BLaER1 treated with 17β-estradiol and CSF1 and Interleukin-3, amounts not matched to agents 10 nM and 100 nM (cell line): ENCODE measurements at regions not wholly inside any gene's neighbourhood (a gene's known extent, or its start where the extent isn't known, plus 50 kb on each side); places are given as distances from the start of the nearest gene placed in this dataset.

Experiments used
- H3K27ac ChIP-seq, 11 experiments: shearing (Covaris generic); formaldehyde crosslinking; 2 replicates each; pipeline ENCODE4 v1.8.1; 2022
- H3K27me3 ChIP-seq, 11 experiments: shearing (Covaris generic); formaldehyde crosslinking; 2 replicates each; pipeline ENCODE4 v1.8.1; 2022
- H3K36me3 ChIP-seq, 11 experiments: shearing (Covaris generic); formaldehyde crosslinking; 2 replicates each; pipeline ENCODE4 v1.8.1; 2022
- H3K4me1 ChIP-seq, 10 experiments: shearing (Covaris generic); formaldehyde crosslinking; 2 replicates each; pipeline ENCODE4 v1.8.1; 2022
- H3K4me2 ChIP-seq, 11 experiments: shearing (Covaris generic); formaldehyde crosslinking; 2 replicates each; pipeline ENCODE4 v1.8.1; 2022
- H3K4me3 ChIP-seq, 10 experiments: shearing (Covaris generic); formaldehyde crosslinking; 2 replicates each; pipeline ENCODE4 v1.8.1; 2022
- H3K9ac ChIP-seq, 11 experiments: shearing (Covaris generic); formaldehyde crosslinking; 2 replicates each; pipeline ENCODE4 v1.8.1; 2022
- H3K9me3 ChIP-seq, 11 experiments: shearing (Covaris generic); formaldehyde crosslinking; replicated peaks in 1 of 11; 2 replicates each; pipeline ENCODE4 v1.8.1; 2022
- H4K20me1 ChIP-seq, 11 experiments: shearing (Covaris generic); formaldehyde crosslinking; 2 replicates each; pipeline ENCODE4 v1.8.1; 2022
- Cebpa-rat ChIP-seq, 11 experiments: shearing (Covaris generic); IDR thresholded peaks; 2 replicates each; pipeline ENCODE4 v1.8.1; 2022

- Histone ChIP-seq H3K4me2 (no peak overlapping the region; a peak in 1 of 22 replicates), H3K27me3 (peaks cover 33 to 68% (median 54%) of the 10 kb centered on the region in 11 experiments), H3K36me3 (no peaks in the 10 kb centered on the region), H3K9me3 (no peaks in the 10 kb centered on the region), H3K4me1 (peaks cover 0 to 10% (median under 1%) of the 10 kb centered on the region in 10 experiments; a peak in 6 of 20 replicates), H3K9ac (no peak overlapping the region), H3K4me3 (no peak overlapping the region), H4K20me1 (peaks cover 0 to 3% (median 0%) of the 10 kb centered on the region in 11 experiments; a peak in 2 of 22 replicates), H3K27ac (no peak overlapping the region)
- no peak for TF ChIP-seq Cebpa-rat (IDR thresholded peaks at IDR 0.05)
These were observed 105.7 kb upstream of the CXorf66 start for GRCh38 chrX:140071037-140071436.

GRCh38 chrX:140065961-140066662 is 100.8 kb upstream of the CXorf66 start:
- TF ChIP-seq Cebpa-rat (IDR thresholded peaks at IDR 0.05), result no peak
- H3K4me1 ChIP-seq, result peaks cover 0 to 40% (median 9%) of the 10 kb centered on the region in 10 experiments; a peak in 10 of 20 replicates
- H3K36me3 ChIP-seq, result no peaks in the 10 kb centered on the region
- peaks cover 0 to 3% (median 0%) of the 10 kb centered on the region in 11 experiments; a peak in 1 of 22 replicates for H4K20me1 ChIP-seq
- H3K4me2 ChIP-seq, result peak overlapping the region in 6 of 11 experiments; percentile 13 to 70 (median 47); a peak in 10 of 22 replicates
- peak overlapping the region in 6 of 11 experiments; percentile 46 to 87 (median 78); a peak in 12 of 22 replicates for H3K27ac ChIP-seq
- peak overlapping the region in 5 of 11 experiments; percentile 9 to 57 (median 46); a peak in 5 of 22 replicates for H3K9ac ChIP-seq
- peaks cover 49 to 96% (median 92%) of the 10 kb centered on the region in 11 experiments for H3K27me3 ChIP-seq
- H3K9me3 ChIP-seq, result no peaks in the 10 kb centered on the region
- no peak overlapping the region for H3K4me3 ChIP-seq

- Histone ChIP-seq H3K4me3 (no peak overlapping the region), H3K4me1 (peaks cover 0 to 43% (median 9%) of the 10 kb centered on the region in 10 experiments; a peak in 10 of 20 replicates), H3K4me2 (peak overlapping the region in 5 of 11 experiments; percentile 13 to 70 (median 52); a peak in 9 of 22 replicates), H3K36me3 (no peaks in the 10 kb centered on the region), H4K20me1 (peaks cover 0 to 2% (median 0%) of the 10 kb centered on the region in 11 experiments; a peak in 1 of 22 replicates), H3K9ac (peak overlapping the region in 1 of 11 experiments; percentile 57; a peak in 1 of 22 replicates), H3K27me3 (peaks cover 49 to 96% (median 89%) of the 10 kb centered on the region in 11 experiments), H3K9me3 (no peaks in the 10 kb centered on the region), H3K27ac (peak overlapping the region in 4 of 11 experiments; percentile 77 to 87 (median 79); a peak in 7 of 22 replicates)
- no peak for TF ChIP-seq Cebpa-rat (IDR thresholded peaks at IDR 0.05)
These were observed 99.7 kb upstream of the CXorf66 start for GRCh38 chrX:140064993-140065392.

- no peak for TF ChIP-seq Cebpa-rat (IDR thresholded peaks at IDR 0.05)
- Histone ChIP-seq H3K27ac (no peak overlapping the region), H3K4me3 (no peak overlapping the region), H3K4me2 (peak overlapping the region in 2 of 11 experiments; percentile 23 to 56; a peak in 3 of 22 replicates), H4K20me1 (no peaks in the 10 kb centered on the region; a peak in 1 of 22 replicates), H3K4me1 (peaks cover 0 to 11% (median 0%) of the 10 kb centered on the region in 10 experiments; a peak in 2 of 20 replicates), H3K9me3 (no peaks in the 10 kb centered on the region), H3K27me3 (peaks cover 41 to 93% (median 83%) of the 10 kb centered on the region in 11 experiments), H3K9ac (no peak overlapping the region), H3K36me3 (no peaks in the 10 kb centered on the region)
These were observed 91.7 kb upstream of the CXorf66 start for GRCh38 chrX:140057001-140057411.

GRCh38 chrX:140053846-140054245 is 88.5 kb upstream of the CXorf66 start:
- no peak for TF ChIP-seq Cebpa-rat (IDR thresholded peaks at IDR 0.05)
- H3K4me1 ChIP-seq, result 0 out of 20 replicates have a peak, but pooled peaks cover 0 to 3% (median 0%) of the 10 kb centered on the region in 10 experiments
- H4K20me1 ChIP-seq, result no peaks in the 10 kb centered on the region; a peak in 1 of 22 replicates
- no peak overlapping the region for H3K9ac ChIP-seq
- H3K27ac ChIP-seq, result no peak overlapping the region
- no peak overlapping the region for H3K4me2 ChIP-seq
- H3K27me3 ChIP-seq, result peaks cover 52 to 95% (median 86%) of the 10 kb centered on the region in 11 experiments
- no peak overlapping the region for H3K4me3 ChIP-seq
- H3K9me3 ChIP-seq, result no peaks in the 10 kb centered on the region
- H3K36me3 ChIP-seq, result no peaks in the 10 kb centered on the region

- Histone ChIP-seq H3K4me2 (no peak overlapping the region), H3K27ac (no peak overlapping the region), H4K20me1 (no peaks in the 10 kb centered on the region; a peak in 1 of 22 replicates), H3K4me3 (no peak overlapping the region), H3K9ac (no peak overlapping the region), H3K36me3 (no peaks in the 10 kb centered on the region), H3K27me3 (peaks cover 80 to 97% (median 94%) of the 10 kb centered on the region in 11 experiments), H3K4me1 (no peaks in the 10 kb centered on the region), H3K9me3 (no peaks in the 10 kb centered on the region)
- no peak for TF ChIP-seq Cebpa-rat (IDR thresholded peaks at IDR 0.05)
These were observed 85.6 kb upstream of the CXorf66 start for GRCh38 chrX:140050906-140051305.

GRCh38 chrX:140040386-140040785 is 75.1 kb upstream of the CXorf66 start:
- Histone ChIP-seq H3K27ac (peak overlapping the region in 1 of 11 experiments; percentile 5; a peak in 1 of 22 replicates), H4K20me1 (no peaks in the 10 kb centered on the region), H3K4me1 (peaks cover 0 to 1% (median 0%) of the 10 kb centered on the region in 10 experiments; a peak in 1 of 20 replicates), H3K9me3 (peaks cover 31 to 60% (median 40%) of the 10 kb centered on the region in 11 experiments), H3K4me2 (no peak overlapping the region; a peak in 1 of 22 replicates), H3K9ac (no peak overlapping the region), H3K4me3 (no peak overlapping the region), H3K36me3 (no peaks in the 10 kb centered on the region), H3K27me3 (peaks cover 24 to 74% (median 54%) of the 10 kb centered on the region in 11 experiments; a peak in 21 of 22 replicates)
- TF ChIP-seq Cebpa-rat (IDR thresholded peaks at IDR 0.05), result no peak

GRCh38 chrX:140038842-140039241 is 73.5 kb upstream of the CXorf66 start:
- Histone ChIP-seq H3K9ac (no peak overlapping the region), H3K4me2 (no peak overlapping the region), H3K27ac (no peak overlapping the region), H3K36me3 (no peaks in the 10 kb centered on the region), H4K20me1 (no peaks in the 10 kb centered on the region), H3K9me3 (peaks cover 34 to 62% (median 42%) of the 10 kb centered on the region in 11 experiments), H3K27me3 (peaks cover 16 to 74% (median 54%) of the 10 kb centered on the region in 11 experiments; a peak in 19 of 22 replicates), H3K4me3 (no peak overlapping the region), H3K4me1 (peaks cover 0 to 16% (median 0%) of the 10 kb centered on the region in 10 experiments; a peak in 5 of 20 replicates)
- no peak for TF ChIP-seq Cebpa-rat (IDR thresholded peaks at IDR 0.05)

- H3K9me3 ChIP-seq, result peaks cover 27 to 45% (median 34%) of the 10 kb centered on the region in 11 experiments
- H3K9ac ChIP-seq, result peak overlapping the region in 1 of 11 experiments; percentile 18; a peak in 1 of 22 replicates
- peak overlapping the region in 2 of 11 experiments; percentile 24 to 54; a peak in 5 of 22 replicates for H3K4me2 ChIP-seq
- H4K20me1 ChIP-seq, result no peaks in the 10 kb centered on the region
- no peak for TF ChIP-seq Cebpa-rat (IDR thresholded peaks at IDR 0.05)
- H3K27me3 ChIP-seq, result peaks cover 9 to 72% (median 45%) of the 10 kb centered on the region in 11 experiments; a peak in 19 of 22 replicates
- no peaks in the 10 kb centered on the region for H3K36me3 ChIP-seq
- peaks cover 0 to 18% (median 0%) of the 10 kb centered on the region in 10 experiments; a peak in 5 of 20 replicates for H3K4me1 ChIP-seq
- H3K27ac ChIP-seq, result peak overlapping the region in 4 of 11 experiments; percentile 7 to 66 (median 44); a peak in 6 of 22 replicates
- H3K4me3 ChIP-seq, result no peak overlapping the region
These were observed 69.6 kb upstream of the CXorf66 start for GRCh38 chrX:140034916-140035315.
